K562 (cell line): ENCODE measurements at regions not wholly inside any gene's neighbourhood (a gene's known extent, or its start where the extent isn't known, plus 50 kb on each side); places are given as distances from the start of the nearest gene placed in this dataset.
A peak's percentile ranks its signal among the peaks of the same experiment; 100 is the strongest.

ENCODE experiments used
- ATAC-seq: fragments of 200-7000 bp; cut with Tn5 transposase; 3 replicates; pipeline ENCODE4 v1.9.1; 2020; ENCODE audit warnings: moderate library complexity
- BruUV-seq: library from RNA; stranded (reverse); fragments of 400-500 nt; replicated peaks from 2 replicates; lab custom pipeline; 2021; lab: Mats Ljungman, UMichigan
- CTCF ChIA-PET: fragments of 300-600 bp; formaldehyde crosslinking; extraction: SDS; loops from one replicate; lab custom pipeline; 2021; ENCODE audit warnings: low intra/inter-chr PET ratio; lab: Yijun Ruan, JAX
- POLR2A ChIA-PET: fragments of 300-600, 350-650 bp; sonication (Branson Sonifier 250); formaldehyde crosslinking; extraction: SDS; loops from one replicate; lab custom pipeline; 2021; ENCODE audit warnings: antibody characterized with exemption, inconsistent platforms; lab: Yijun Ruan, JAX
- DNase-seq, 4 experiments: peaks; one replicate each; pipeline versions ENCODE4 v3.0.0 to v3.0.0-alpha.2; 2011 to 2018; ENCODE audit warnings: low spot score in 3 of 4, mixed read lengths in 3 of 4; ENCODE audit errors: extremely low read depth in 1 of 4
- FAIRE-seq: peaks from 2 replicates; lab custom pipeline; 2011; peaks lifted over from hg19 to GRCh38; lab: Jason Lieb, UNC
- H2AFZ ChIP-seq: 2 replicates; pipeline ENCODE4 v1.6.0; 2011; ENCODE audit warnings: low read depth, low read length, control low read depth, inconsistent platforms
- H3K27ac ChIP-seq: fragments of 200-600 bp; 3 replicates; pipeline ENCODE4 v1.8.0; 2011; ENCODE audit warnings: low read depth, mild to moderate bottlenecking, control low read depth, inconsistent platforms, low read length, moderate library complexity, mixed read lengths; ENCODE audit errors: extremely low read depth
- H3K27me3 ChIP-seq, 2 experiments: fragments of 300-600 bp in 1 of 2; 2 replicates in 1 of 2; 3 replicates in 1 of 2; pipeline versions ENCODE4 v1.6.0 to v1.8.0; 2011; ENCODE audit warnings: inconsistent platforms in 2 of 2, low read length in 2 of 2, mild to moderate bottlenecking in 1 of 2, mixed read lengths in 1 of 2, moderate library complexity in 1 of 2; ENCODE audit not compliant: control insufficient read depth in 2 of 2, insufficient read depth in 2 of 2
- H3K36me3 ChIP-seq: fragments of 300-600 bp; 3 replicates; pipeline ENCODE4 v1.8.0; 2011; ENCODE audit warnings: mild to moderate bottlenecking, low read length, inconsistent platforms; ENCODE audit not compliant: control insufficient read depth, insufficient read depth
- H3K4me1 ChIP-seq, 2 experiments: fragments of 200-600 bp in 1 of 2; replicated peaks in 1 of 2; 2 replicates in 1 of 2; 3 replicates in 1 of 2; pipeline versions ENCODE4 v1.5.1 to v1.8.0; 2011; ENCODE audit warnings: inconsistent platforms in 2 of 2, low read length in 2 of 2, mild to moderate bottlenecking in 1 of 2, mixed read lengths in 1 of 2, moderate library complexity in 1 of 2; ENCODE audit not compliant: control insufficient read depth in 2 of 2, insufficient read depth in 2 of 2
- H3K4me2 ChIP-seq: 2 replicates; pipeline ENCODE4 v1.6.1; 2011; ENCODE audit warnings: low read length, control low read depth, inconsistent platforms, mixed read lengths; ENCODE audit not compliant: insufficient read depth
- H3K4me3 ChIP-seq: fragments of 200-600 bp; sonication (generic), shearing (Covaris generic); 2 replicates; pipeline ENCODE4 v1.5.1; 2016; ENCODE audit warnings: control low read depth, inconsistent platforms
- H3K79me2 ChIP-seq: fragments of 200-600 bp; 3 replicates; pipeline ENCODE4 v1.8.0; 2011; ENCODE audit warnings: low read length, inconsistent platforms; ENCODE audit not compliant: control insufficient read depth, insufficient read depth
- H3K9ac ChIP-seq, 2 experiments: 2 replicates each; pipeline versions ENCODE4 v1.6.0 to v1.6.1; 2011; ENCODE audit warnings: low read depth in 2 of 2, low read length in 2 of 2, control low read depth in 1 of 2, inconsistent platforms in 1 of 2, mild to moderate bottlenecking in 1 of 2, mixed read lengths in 1 of 2; ENCODE audit not compliant: insufficient read depth in 1 of 2
- H3K9me1 ChIP-seq: one replicate; pipeline ENCODE4 v1.6.0; 2011; ENCODE audit warnings: inconsistent platforms, mild to moderate bottlenecking, low read length, moderate library complexity; ENCODE audit not compliant: control insufficient read depth, insufficient read depth
- H3K9me3 ChIP-seq: replicated peaks from 2 replicates; pipeline ENCODE4 v1.5.1; 2011; ENCODE audit warnings: low read depth, low read length, inconsistent platforms; ENCODE audit not compliant: control insufficient read depth, insufficient read depth
- H4K20me1 ChIP-seq: replicated peaks from 2 replicates; pipeline ENCODE4 v1.6.1; 2011; ENCODE audit warnings: low read length, inconsistent platforms, mixed read lengths; ENCODE audit not compliant: control insufficient read depth, insufficient read depth
- ARID1B ChIP-seq: fragments of 450-650 bp; IDR thresholded peaks from 2 replicates; pipeline ENCODE4 v1.6.1; 2016; ENCODE audit warnings: antibody characterized with exemption, mild to moderate bottlenecking, inconsistent platforms
- CBFA2T3 ChIP-seq: fragments of 450-650 bp; IDR thresholded peaks from 2 replicates; pipeline ENCODE4 v1.6.1; 2017
- CREBBP ChIP-seq: IDR thresholded peaks from one replicate; pipeline ENCODE4 v1.6.1; 2012; ENCODE audit warnings: low read depth, mild to moderate bottlenecking, control low read depth, inconsistent platforms, low read length
- DPF2 ChIP-seq: fragments of 450-650 bp; IDR thresholded peaks from 2 replicates; pipeline ENCODE4 v1.6.1; 2016
- EHMT2 ChIP-seq: fragments of 450-650 bp; IDR thresholded peaks from 2 replicates; pipeline ENCODE4 v1.6.1; 2018; ENCODE audit warnings: antibody characterized with exemption
- EP300 ChIP-seq: IDR thresholded peaks from 2 replicates; pipeline ENCODE4 v1.6.1; 2012; ENCODE audit warnings: low read length, improper control_type of control experiment
- HSF4 ChIP-seq: fragments of 250-450 bp; sonication (Bioruptor Pico); IDR thresholded peaks from 2 replicates; pipeline ENCODE4 v2.1.2; 2022; ENCODE audit warnings: mild to moderate bottlenecking, moderate library complexity, borderline replicate concordance
- JUND ChIP-seq, 2 experiments: IDR thresholded peaks; 2 replicates in 1 of 2; 3 replicates in 1 of 2; pipeline ENCODE4 v1.6.1; 2011; ENCODE audit warnings: borderline replicate concordance in 2 of 2, low read depth in 2 of 2, low read length in 2 of 2, improper control_type of control experiment in 1 of 2, missing biosample characterization in 1 of 2, missing genetic modification characterization in 1 of 2, missing genetic modification reagents in 1 of 2
- LEF1 ChIP-seq: fragments of 450-650 bp; IDR thresholded peaks from 2 replicates; pipeline ENCODE4 v1.6.1; 2016; ENCODE audit warnings: mild to moderate bottlenecking
- NFRKB ChIP-seq: fragments of 450-650 bp; IDR thresholded peaks from 2 replicates; pipeline ENCODE4 v1.6.1; 2016; ENCODE audit warnings: low read depth
- PML ChIP-seq: IDR thresholded peaks from 2 replicates; pipeline ENCODE4 v1.6.1; 2012; ENCODE audit warnings: low read length, inconsistent platforms
- SPI1 ChIP-seq: IDR thresholded peaks from 2 replicates; pipeline ENCODE4 v1.6.1; 2011; ENCODE audit warnings: low read depth, low read length, control low read depth, borderline replicate concordance
- STAT5B ChIP-seq: fragments of 250-450 bp; sonication (Bioruptor Pico); IDR thresholded peaks from 2 replicates; pipeline ENCODE4 v1.8.0; 2021; ENCODE audit warnings: mild to moderate bottlenecking, inconsistent platforms
- TCF3 ChIP-seq: sonication (generic); formaldehyde crosslinking; IDR thresholded peaks from 2 replicates; pipeline ENCODE4 v1.4.0; 2020; ENCODE audit warnings: mild to moderate bottlenecking, missing genetic modification reagents
- TEAD4 ChIP-seq, 2 experiments: sonication (generic) in 1 of 2; formaldehyde crosslinking in 1 of 2; IDR thresholded peaks; 2 replicates each; pipeline versions ENCODE4 v1.6.1 to v1.8.0; 2012 to 2022; ENCODE audit warnings: borderline replicate concordance in 1 of 2, inconsistent platforms in 1 of 2, low read length in 1 of 2, mild to moderate bottlenecking in 1 of 2, missing genetic modification reagents in 1 of 2
- TRIM24 ChIP-seq, 2 experiments: fragments of 450-650 bp; IDR thresholded peaks; 2 replicates each; pipeline ENCODE4 v1.6.1; 2016
- ZNF175 ChIP-seq: fragments of 200-800 bp; sonication (Bioruptor generic); IDR thresholded peaks from 2 replicates; pipeline ENCODE4 v1.6.1; 2016; ENCODE audit warnings: low read depth, mild to moderate bottlenecking, missing genetic modification characterization, missing compliant biosample characterization
- ZNF589 ChIP-seq: fragments of 200-800 bp; sonication (Bioruptor generic); IDR thresholded peaks from 2 replicates; pipeline ENCODE4 v1.6.1; 2016; ENCODE audit warnings: low read depth, missing genetic modification characterization, missing compliant biosample characterization
- ZNF77 ChIP-seq: fragments of 250-450 bp; sonication (Bioruptor Pico); IDR thresholded peaks from 2 replicates; pipeline ENCODE4 v1.5.0; 2020
- WGBS: fragments of 100-300 bp; shearing (Covaris generic); methylation state at CpG from one replicate; pipeline ENCODE4 v1.1.6; 2016; ENCODE audit warnings: low coverage, mixed read lengths; ENCODE audit not compliant: insufficient coverage; ENCODE audit errors: missing lambda C conversion rate; 5-methylcytosine and 5-hydroxymethylcytosine counted together
- in situ Hi-C: fragments of 300-500 bp; cut with MboI; formaldehyde crosslinking; loops from 4 replicates; pipeline ENCODE4 v1.15.0; 2018; ENCODE audit warnings: inconsistent platforms, mixed read lengths
- intact Hi-C: fragments of 100-400 bp; cut with micrococcal nuclease; formaldehyde crosslinking; loops from 2 replicates; pipeline ENCODE4 v1.14.2; 2022
- TF ChIP-seq, protein P1 (sequence below), 2 experiments: IDR thresholded peaks in 1 of 2; conservative IDR thresholded peaks in 1 of 2; 2 replicates each; pipeline ENCODE4 v1.6.1; 2016; ENCODE audit warnings: low read depth in 2 of 2, mild to moderate bottlenecking in 1 of 2, missing compliant biosample characterization in 1 of 2, missing genetic modification characterization in 1 of 2, moderate library complexity in 1 of 2
- TF ChIP-seq, protein P2 (sequence below): fragments of 250-450 bp; sonication (Bioruptor Pico); IDR thresholded peaks from 2 replicates; pipeline ENCODE4 v1.4.0; 2020; ENCODE audit warnings: mild to moderate bottlenecking, moderate library complexity

DNA sequence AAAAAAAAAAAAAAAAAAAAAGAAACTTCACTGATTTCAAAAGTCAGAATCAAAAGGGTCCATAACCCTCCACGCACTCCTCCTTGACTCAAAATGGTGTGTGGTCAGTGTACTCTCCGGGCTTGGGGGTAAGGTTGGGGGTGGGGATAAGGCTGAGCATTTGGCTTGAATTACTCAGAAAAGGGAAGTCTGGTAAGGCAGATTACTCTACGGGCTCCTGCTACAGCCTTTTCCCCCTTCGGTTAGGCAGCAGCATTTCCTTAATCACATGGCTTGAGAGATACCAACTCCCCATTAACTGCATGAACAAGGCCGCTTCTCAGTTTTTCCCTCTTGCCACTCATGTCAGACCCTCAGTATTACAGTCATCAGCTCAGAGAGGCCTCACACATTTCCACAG, 135.4 kb upstream of the DUSP21 start:
- intact Hi-C loops (no loop called here), in situ Hi-C loops (no loop called here)
- ChIA-PET CTCF (no interaction called here), POLR2A (no interaction called here)
- H3K4me3 ChIP-seq, result no peak overlapping the region
- H3K27me3 ChIP-seq, result no peaks in the 10 kb centered on the region
- peaks cover 0 to 16% of the 10 kb centered on the region in 2 experiments; a peak in 3 of 5 replicates for H3K4me1 ChIP-seq
- peak overlapping the region; percentile 87 for H3K27ac ChIP-seq
- H3K9me3 ChIP-seq, result no peaks in the 10 kb centered on the region
- WGBS, result 11% methylated on average over 4 of the region's 5 CpGs
- H2AFZ ChIP-seq, result peak overlapping the region; percentile 97
- peak overlapping the region; percentile 66 to 67; a peak in 3 of 4 replicates for H3K9ac ChIP-seq
- FAIRE-seq (peak; percentile 83), ATAC-seq (peak; percentile 91), DNase-seq (peak; percentile 8 to 73 (median 42))
- no peaks in the 10 kb centered on the region for H4K20me1 ChIP-seq
- H3K36me3 ChIP-seq, result no peaks in the 10 kb centered on the region
- H3K4me2 ChIP-seq, result peak overlapping the region; percentile 52
- no peaks in the 10 kb centered on the region for H3K79me2 ChIP-seq
- BruUV-seq, result no TSS peak
- no peaks in the 10 kb centered on the region for H3K9me1 ChIP-seq
- TF ChIP-seq STAT5B (CRISPR knock-in tag) (no peak), DPF2 (0 out of 2 replicates have a peak, but pooled peaks have one; percentile 54), HSF4 (no peak), LEF1 (peak; percentile 69; the same call in 1 of the 2 replicates), EP300 (peak; percentile 58; the same call in 1 of the 2 replicates), CREBBP (no peak), JUND (IDR thresholded peaks at IDR 0.05; ENCODE audit: borderline replicate concordance, low read depth, low read length) (peak; percentile 10; the same call in 1 of the 2 replicates), JUND (tag; IDR thresholded peaks at IDR 0.05; ENCODE audit: borderline replicate concordance, low read depth, low read length) (no peak; the same call in 2 of the 3 replicates), ZNF589 (CRISPR knock-in tag) (0 out of 2 replicates have a peak, but pooled peaks have one; percentile 38), ARID1B (peak; percentile 79), TCF3 (peak; percentile 66), ZNF77 (no peak), PML (peak; percentile 36; the same call in 1 of the 2 replicates), SPI1 (peak; percentile 96), CBFA2T3 (peak; percentile 71), ZNF175 (CRISPR knock-in tag) (no peak), TEAD4 (IDR thresholded peaks at IDR 0.05; ENCODE audit: low read length) (peak; percentile 65), TEAD4 (CRISPR knock-in tag; IDR thresholded peaks at IDR 0.05; ENCODE audit: borderline replicate concordance) (no peak), TRIM24 (IDR thresholded peaks at IDR 0.05) (peak in 1 of 2 experiments; percentile 35; a peak in 1 of 4 replicates), NFRKB (peak; percentile 46; the same call in 1 of the 2 replicates), EHMT2 (0 out of 2 replicates have a peak, but pooled peaks have one; percentile 11)
- TF ChIP-seq, protein P1, sequence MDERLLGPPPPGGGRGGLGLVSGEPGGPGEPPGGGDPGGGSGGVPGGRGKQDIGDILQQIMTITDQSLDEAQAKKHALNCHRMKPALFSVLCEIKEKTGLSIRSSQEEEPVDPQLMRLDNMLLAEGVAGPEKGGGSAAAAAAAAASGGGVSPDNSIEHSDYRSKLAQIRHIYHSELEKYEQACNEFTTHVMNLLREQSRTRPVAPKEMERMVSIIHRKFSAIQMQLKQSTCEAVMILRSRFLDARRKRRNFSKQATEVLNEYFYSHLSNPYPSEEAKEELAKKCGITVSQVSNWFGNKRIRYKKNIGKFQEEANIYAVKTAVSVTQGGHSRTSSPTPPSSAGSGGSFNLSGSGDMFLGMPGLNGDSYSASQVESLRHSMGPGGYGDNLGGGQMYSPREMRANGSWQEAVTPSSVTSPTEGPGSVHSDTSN (CRISPR knock-in tag; IDR thresholded peaks at IDR 0.05; ENCODE audit: low read depth), result no peak
- TF ChIP-seq, protein P1 (tag; conservative IDR thresholded peaks at IDR 0.05; ENCODE audit: low read depth), result no peak
- TF ChIP-seq, protein P2, sequence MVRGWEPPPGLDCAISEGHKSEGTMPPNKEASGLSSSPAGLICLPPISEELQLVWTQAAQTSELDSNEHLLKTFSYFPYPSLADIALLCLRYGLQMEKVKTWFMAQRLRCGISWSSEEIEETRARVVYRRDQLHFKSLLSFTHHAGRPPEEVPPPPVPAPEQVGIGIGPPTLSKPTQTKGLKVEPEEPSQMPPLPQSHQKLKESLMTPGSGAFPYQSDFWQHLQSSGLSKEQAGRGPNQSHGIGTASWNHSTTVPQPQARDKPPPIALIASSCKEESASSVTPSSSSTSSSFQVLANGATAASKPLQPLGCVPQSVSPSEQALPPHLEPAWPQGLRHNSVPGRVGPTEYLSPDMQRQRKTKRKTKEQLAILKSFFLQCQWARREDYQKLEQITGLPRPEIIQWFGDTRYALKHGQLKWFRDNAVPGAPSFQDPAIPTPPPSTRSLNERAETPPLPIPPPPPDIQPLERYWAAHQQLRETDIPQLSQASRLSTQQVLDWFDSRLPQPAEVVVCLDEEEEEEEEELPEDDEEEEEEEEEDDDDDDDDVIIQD (CRISPR knock-in tag), result no peak
